ENCODE measurements at regions not wholly inside any gene's neighbourhood (a gene's known extent, or its start where the extent isn't known, plus 50 kb on each side); places are given as distances from the start of the nearest gene placed in this dataset.
A peak's percentile ranks its signal among the peaks of the same experiment; 100 is the strongest.
"Not testable (repeated sequence)": the region's sequence is repeated elsewhere in the genome, so short reads cannot be mapped to it uniquely, and the experiment has no call there.

GRCh38 chr9:2523591-2523990 lies 98.0 kb upstream of the VLDLR start:
- no peak for DNase-seq

- DNase-seq: no peak
Observed at GRCh38 chr9:2524601-2525000, 97.0 kb upstream of the VLDLR start.

GRCh38 chr9:2525147-2525546 lies 96.4 kb upstream of the VLDLR start:
- DNase-seq: no peak

GRCh38 chr9:2526071-2526828 lies 95.3 kb upstream of the VLDLR start:
- peak in 1 of 2 donors; percentile 2 for DNase-seq

GRCh38 chr9:2531481-2531880 lies 90.1 kb upstream of the VLDLR start:
- no peak for DNase-seq

GRCh38 chr9:2536511-2536910 lies 85.1 kb upstream of the VLDLR start:
- DNase-seq: no peak

- no peak for DNase-seq
Observed at GRCh38 chr9:2545881-2546490, 75.6 kb upstream of the VLDLR start.

GRCh38 chr9:2555899-2556600 lies 65.5 kb upstream of the VLDLR start:
- not testable (repeated sequence) for DNase-seq

GRCh38 chr9:2557693-2558092 lies 63.9 kb upstream of the VLDLR start:
- no peak for DNase-seq

GRCh38 chr9:2559192-2560152 lies 62.1 kb upstream of the VLDLR start:
- DNase-seq: no peak

- no peak for DNase-seq
Observed at GRCh38 chr9:2560180-2560579, 61.4 kb upstream of the VLDLR start.

- no peak for DNase-seq
Observed at GRCh38 chr9:2565676-2566340, 55.8 kb upstream of the VLDLR start.

- DNase-seq: no peak
Observed at GRCh38 chr9:2567922-2568321, 53.7 kb upstream of the VLDLR start.

- no peak for DNase-seq
Observed at GRCh38 chr9:2568689-2569088, 52.9 kb upstream of the VLDLR start.

GRCh38 chr9:2570615-2571479 lies 50.7 kb upstream of the VLDLR start:
- peak; percentile 63 to 88 for DNase-seq
